Activated CD4-positive, alpha-beta T cell treated with anti-CD3 and anti-CD28 coated beads, Interleukin-2, amount 10 ng/mL, durations not matched to agents 24 days and 14 days (primary cell): ENCODE measurements at regions not wholly inside any gene's neighbourhood (a gene's known extent, or its start where the extent isn't known, plus 50 kb on each side); places are given as distances from the start of the nearest gene placed in this dataset.
A peak's percentile ranks its signal among the peaks of the same experiment; 100 is the strongest.

Experiments
- DNase-seq: peaks from one replicate; pipeline ENCODE4 v3.0.0; 2022
- H3K27ac Mint-ChIP-seq: one replicate; pipeline ENCODE4 v1.8.0; 2022; ENCODE audit warnings: mild to moderate bottlenecking, mixed read lengths
- H3K27me3 Mint-ChIP-seq: one replicate; pipeline ENCODE4 v1.8.0; 2022; ENCODE audit warnings: mixed read lengths
- H3K36me3 Mint-ChIP-seq: one replicate; pipeline ENCODE4 v1.8.0; 2022; ENCODE audit warnings: low read depth, mild to moderate bottlenecking, mixed read lengths
- H3K4me1 Mint-ChIP-seq: one replicate; pipeline ENCODE4 v1.8.0; 2021; ENCODE audit warnings: mixed read lengths
- H3K4me3 Mint-ChIP-seq: one replicate; pipeline ENCODE4 v1.8.0; 2022; ENCODE audit warnings: mild to moderate bottlenecking, moderate library complexity, mixed read lengths
- H3K9me3 Mint-ChIP-seq: one replicate; pipeline ENCODE4 v1.8.0; 2021; ENCODE audit warnings: mixed read lengths
- intact Hi-C: fragments of 100-400 bp; cut with micrococcal nuclease; formaldehyde crosslinking; loops from one replicate; pipeline ENCODE4 v1.15.1; 2023

DNA sequence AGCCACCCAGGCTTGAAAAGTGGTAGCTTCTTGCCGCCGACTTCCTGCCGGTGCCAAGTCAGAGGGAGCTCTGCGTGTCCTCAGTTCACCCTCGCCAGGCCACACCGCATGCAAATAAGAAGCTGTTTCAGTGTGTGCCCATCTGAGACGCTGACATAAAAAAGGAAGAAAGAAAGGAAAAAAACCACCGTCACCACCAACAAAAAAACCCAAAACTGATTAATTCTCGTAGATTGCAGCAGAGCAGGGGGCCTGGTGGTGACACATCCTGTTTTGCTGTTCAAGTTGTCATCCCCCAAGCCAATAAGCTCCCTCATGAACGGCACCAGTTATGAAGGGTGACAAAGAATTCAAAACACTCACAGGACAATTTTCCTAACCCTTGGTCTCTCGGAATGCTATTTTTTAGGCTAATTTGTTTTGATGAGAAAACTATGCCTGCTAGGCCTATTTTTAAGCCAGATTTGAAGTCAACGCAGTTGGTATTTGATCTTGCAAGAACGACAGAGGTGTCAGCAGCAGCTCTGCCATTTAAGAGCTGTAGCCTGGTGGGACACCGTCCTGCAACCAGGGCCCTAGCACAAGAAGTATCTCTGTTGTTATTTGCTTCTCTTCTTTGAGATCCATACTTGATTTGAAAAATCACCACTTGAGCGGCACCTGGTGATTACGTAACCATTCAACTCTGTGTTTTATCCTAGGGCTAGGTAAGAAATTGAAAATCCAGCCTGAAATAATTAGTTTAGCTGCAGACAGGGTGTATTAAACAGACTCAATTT lies 145.6 kb downstream of the PFKFB3 start:
- Mint-ChIP-seq H3K9me3 (peaks cover 15% of the 10 kb centered on the region), H3K27ac (peak overlapping the region; percentile 92), H3K36me3 (peaks cover 13% of the 10 kb centered on the region), H3K4me3 (peak overlapping the region; percentile 78), H3K27me3 (no peaks in the 10 kb centered on the region), H3K4me1 (peaks cover 46% of the 10 kb centered on the region)
- peak; percentile 91 for DNase-seq
- intact Hi-C loops, result loop anchor here (1.0 kb wide), 6 partner anchors 53 to 218 kb away; partner anchors contain the start of gene PFKFB3

DNA sequence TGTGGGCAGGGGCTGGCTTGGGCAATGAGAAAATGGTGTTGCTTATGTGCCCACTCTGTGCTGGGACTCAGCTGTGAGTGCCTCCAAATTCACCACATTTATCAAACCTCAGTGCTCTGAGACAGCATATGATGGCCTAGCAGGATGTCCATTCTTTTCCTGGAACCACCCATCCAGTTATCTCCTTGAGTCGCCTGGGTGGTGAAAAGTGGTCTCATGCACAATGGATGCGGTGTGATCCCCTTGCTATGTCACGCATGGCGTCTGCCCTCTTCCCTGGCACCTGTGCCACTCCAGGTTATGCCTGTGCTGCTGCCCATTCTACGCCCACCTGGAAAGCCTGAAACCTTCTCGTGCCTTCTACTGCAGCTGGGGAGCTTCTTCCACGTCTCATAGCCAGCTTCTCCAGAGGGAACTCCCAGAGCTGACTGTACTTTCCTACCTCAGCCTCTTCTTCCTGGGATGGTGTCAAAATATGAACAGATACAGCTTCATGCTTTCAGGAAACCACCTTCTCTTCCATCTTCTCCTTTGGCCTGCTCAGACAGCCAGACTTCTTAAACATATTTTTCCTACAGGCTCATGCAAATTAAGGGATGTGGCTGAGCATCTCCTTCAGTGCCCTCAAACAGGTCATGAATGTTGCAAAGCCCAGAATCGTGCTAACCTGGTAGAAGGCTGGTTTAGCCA lies 147.3 kb downstream of the PFKFB3 start:
- DNase-seq, result no peak
- Mint-ChIP-seq H3K4me1 (peaks cover 45% of the 10 kb centered on the region), H3K9me3 (peaks cover 12% of the 10 kb centered on the region), H3K27me3 (no peaks in the 10 kb centered on the region), H3K4me3 (peak overlapping the region; percentile 20), H3K36me3 (peaks cover 18% of the 10 kb centered on the region), H3K27ac (peak overlapping the region; percentile 68)
- intact Hi-C loops, result no loop called here

DNA sequence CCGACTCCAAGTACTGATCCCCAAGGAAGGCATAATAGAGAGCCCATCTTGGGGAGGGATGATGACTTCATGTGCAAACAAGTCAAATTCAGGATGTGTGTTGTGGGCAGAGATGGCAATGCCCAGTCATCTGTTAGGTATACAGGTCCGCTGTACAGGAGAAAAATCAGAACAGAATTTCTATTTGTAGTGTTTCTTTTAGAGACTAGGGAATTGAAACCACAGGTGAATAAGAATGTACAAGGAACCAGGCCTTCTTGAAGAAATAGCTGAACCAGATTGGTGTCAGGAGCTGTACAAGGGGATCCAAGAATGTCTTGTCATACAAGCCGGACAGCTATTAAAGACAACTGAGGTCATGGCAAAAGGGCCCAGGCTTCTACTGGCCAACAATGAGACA lies 147.9 kb downstream of the PFKFB3 start:
- intact Hi-C loops, result no loop called here
- peaks cover 41% of the 10 kb centered on the region for H3K4me1 Mint-ChIP-seq
- no peaks in the 10 kb centered on the region for H3K27me3 Mint-ChIP-seq
- H3K27ac Mint-ChIP-seq, result peak overlapping the region; percentile 68
- H3K4me3 Mint-ChIP-seq, result no peak overlapping the region
- no peak for DNase-seq
- peaks cover 7% of the 10 kb centered on the region for H3K9me3 Mint-ChIP-seq
- H3K36me3 Mint-ChIP-seq, result peaks cover 18% of the 10 kb centered on the region

DNA sequence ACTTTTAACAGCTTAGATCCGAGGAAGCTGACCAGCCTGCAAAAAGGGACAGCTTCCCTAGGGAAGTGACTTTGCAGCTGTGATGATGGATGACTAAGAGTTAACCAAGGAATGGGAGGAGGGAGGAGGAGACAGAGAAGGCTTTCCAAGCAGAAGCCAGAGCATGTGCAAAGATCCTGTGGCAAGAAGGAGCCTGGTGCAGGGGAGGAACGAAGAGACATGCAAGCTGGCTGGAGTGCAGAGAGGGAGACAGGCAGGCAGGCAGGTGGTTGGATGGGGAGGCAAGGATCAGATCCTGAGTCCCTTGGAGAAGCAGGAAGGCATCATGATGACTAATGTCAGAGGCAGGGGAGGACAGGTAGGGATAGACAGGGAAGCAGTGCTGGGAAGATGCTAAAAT lies 148.8 kb downstream of the PFKFB3 start:
- DNase-seq, result no peak
- Mint-ChIP-seq H3K36me3 (peaks cover 19% of the 10 kb centered on the region), H3K27me3 (no peaks in the 10 kb centered on the region), H3K9me3 (peaks cover 9% of the 10 kb centered on the region), H3K4me3 (no peak overlapping the region), H3K4me1 (peaks cover 35% of the 10 kb centered on the region), H3K27ac (no peak overlapping the region)
- intact Hi-C loops, result no loop called here

DNA sequence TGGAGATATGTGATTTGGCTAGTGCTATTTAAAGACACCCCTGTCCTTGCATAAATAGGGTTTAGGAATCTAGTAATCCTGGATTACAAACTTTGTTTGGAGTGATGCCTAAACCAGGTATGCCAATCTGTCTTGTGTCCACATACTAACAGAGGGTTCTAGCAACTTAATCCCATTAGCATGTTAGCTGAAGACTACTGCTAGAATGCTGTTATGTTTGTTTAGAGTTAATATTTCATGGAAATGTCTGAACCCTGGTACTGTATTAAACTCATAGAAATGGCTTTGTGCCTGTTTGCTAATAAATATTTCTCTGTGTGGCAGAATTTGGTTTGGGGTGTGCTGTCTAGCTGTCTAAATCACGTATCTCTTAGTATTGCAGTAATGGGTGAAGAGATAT lies 150.8 kb downstream of the PFKFB3 start:
- Mint-ChIP-seq H3K27me3 (no peaks in the 10 kb centered on the region), H3K4me1 (peaks cover 15% of the 10 kb centered on the region), H3K9me3 (peaks cover 18% of the 10 kb centered on the region), H3K4me3 (no peak overlapping the region), H3K27ac (no peak overlapping the region), H3K36me3 (peaks cover 28% of the 10 kb centered on the region)
- DNase-seq, result no peak
- intact Hi-C loops, result no loop called here

DNA sequence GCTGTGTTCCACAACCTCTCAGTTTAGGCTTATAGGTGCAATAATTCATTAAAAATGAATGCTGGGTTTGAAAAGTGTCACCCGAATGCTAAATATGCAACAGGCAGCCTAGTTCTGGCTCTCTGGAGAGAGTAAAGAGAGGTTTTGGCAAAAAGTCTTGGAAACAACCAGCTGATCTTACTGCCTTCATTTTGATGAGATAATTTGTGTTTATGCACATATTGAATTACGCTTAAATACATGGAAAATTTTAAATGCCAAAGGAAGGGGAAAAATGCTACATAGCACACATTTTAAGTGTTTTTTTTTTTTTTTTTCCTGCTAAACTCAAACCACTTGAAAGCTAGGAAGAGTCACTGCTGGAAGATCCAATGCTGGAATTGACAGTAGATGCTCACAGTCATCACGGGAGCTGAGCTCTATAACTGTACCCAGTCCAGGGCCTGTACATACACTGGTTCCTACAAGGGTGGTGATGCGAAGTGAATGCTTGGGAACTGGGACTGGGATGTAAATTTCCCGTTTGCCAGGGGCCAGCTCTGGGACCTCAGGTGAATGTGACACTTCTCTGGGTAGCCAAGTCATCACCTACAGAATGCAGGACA lies 151.5 kb downstream of the PFKFB3 start:
- Mint-ChIP-seq H3K4me3 (no peak overlapping the region), H3K27me3 (no peaks in the 10 kb centered on the region), H3K27ac (no peak overlapping the region), H3K4me1 (peaks cover 13% of the 10 kb centered on the region), H3K36me3 (peaks cover 34% of the 10 kb centered on the region), H3K9me3 (peaks cover 23% of the 10 kb centered on the region)
- intact Hi-C loops, result no loop called here
- DNase-seq, result no peak

DNA sequence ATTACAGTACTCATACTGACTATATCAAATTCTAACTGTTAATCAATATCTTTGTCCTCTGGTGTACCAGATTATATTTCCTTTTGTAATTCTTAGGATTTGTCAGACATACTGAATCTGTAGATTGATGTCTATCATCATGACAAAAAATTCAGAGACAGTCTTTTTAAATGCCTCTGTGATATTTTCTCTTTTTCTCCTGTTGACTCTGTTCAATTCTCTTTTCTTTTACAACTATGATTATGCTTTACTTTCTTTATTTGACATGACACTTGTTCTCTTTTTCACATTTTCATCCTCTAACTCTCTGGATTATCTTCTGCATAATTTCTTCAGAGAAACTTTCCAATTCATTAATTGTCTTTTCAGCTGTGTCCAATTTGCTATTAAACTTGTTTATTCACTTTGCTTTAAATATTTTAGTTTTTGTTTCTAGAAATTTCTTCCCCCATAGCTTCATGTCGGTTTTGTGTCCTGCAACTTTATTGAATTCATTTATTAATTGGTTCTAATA lies 153.6 kb downstream of the PFKFB3 start:
- intact Hi-C loops, result no loop called here
- H3K4me3 Mint-ChIP-seq, result no peak overlapping the region
- no peaks in the 10 kb centered on the region for H3K4me1 Mint-ChIP-seq
- DNase-seq, result no peak
- peak overlapping the region; percentile 21 for H3K27ac Mint-ChIP-seq
- H3K9me3 Mint-ChIP-seq, result peaks cover 30% of the 10 kb centered on the region
- H3K36me3 Mint-ChIP-seq, result peaks cover 35% of the 10 kb centered on the region
- H3K27me3 Mint-ChIP-seq, result no peaks in the 10 kb centered on the region

DNA sequence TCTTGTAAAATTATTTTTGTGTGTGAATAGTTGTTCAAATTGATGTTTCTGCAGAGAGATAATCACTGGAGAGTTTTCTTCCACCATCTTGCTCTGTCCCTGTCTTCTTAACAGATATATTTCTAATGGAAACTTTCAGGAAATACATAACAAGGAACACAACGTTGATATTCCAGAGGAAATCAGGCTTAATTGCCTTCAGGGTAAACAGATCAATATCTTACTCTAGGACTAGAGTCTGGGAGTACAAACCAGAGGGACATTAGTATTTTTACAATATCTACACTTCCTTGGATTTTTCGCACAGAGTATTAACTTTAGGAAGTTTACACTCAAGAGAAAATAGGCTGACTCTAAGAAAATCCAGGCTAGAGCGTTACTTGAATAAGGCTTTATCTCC lies 159.1 kb downstream of the PFKFB3 start:
- Mint-ChIP-seq H3K27ac (no peak overlapping the region), H3K4me1 (no peaks in the 10 kb centered on the region), H3K36me3 (peaks cover 31% of the 10 kb centered on the region), H3K9me3 (peaks cover 44% of the 10 kb centered on the region), H3K27me3 (no peaks in the 10 kb centered on the region), H3K4me3 (no peak overlapping the region)
- DNase-seq, result no peak
- intact Hi-C loops, result no loop called here

DNA sequence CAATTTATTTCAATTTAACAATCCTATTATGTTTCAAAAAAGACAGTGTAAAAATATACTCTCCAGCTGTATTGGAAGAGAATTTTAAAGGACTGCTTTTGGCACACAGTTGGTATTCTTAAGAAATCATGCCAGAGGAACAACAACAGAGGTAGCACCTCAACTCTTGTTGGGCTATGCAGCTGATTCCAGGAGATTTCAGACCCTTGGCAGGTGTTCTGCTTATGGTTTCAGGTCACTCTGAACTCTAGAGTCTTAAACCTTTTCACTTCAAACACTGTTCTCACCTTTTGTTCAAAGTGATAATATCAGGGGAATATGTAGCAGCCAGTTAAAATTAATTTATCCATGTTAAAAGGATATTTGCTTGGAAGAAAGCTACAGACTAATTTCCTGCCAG lies 160.1 kb downstream of the PFKFB3 start:
- Mint-ChIP-seq H3K4me3 (no peak overlapping the region), H3K36me3 (peaks cover 29% of the 10 kb centered on the region), H3K9me3 (peaks cover 42% of the 10 kb centered on the region), H3K27ac (no peak overlapping the region), H3K27me3 (no peaks in the 10 kb centered on the region), H3K4me1 (no peaks in the 10 kb centered on the region)
- DNase-seq, result peak; percentile 27
- intact Hi-C loops, result no loop called here

DNA sequence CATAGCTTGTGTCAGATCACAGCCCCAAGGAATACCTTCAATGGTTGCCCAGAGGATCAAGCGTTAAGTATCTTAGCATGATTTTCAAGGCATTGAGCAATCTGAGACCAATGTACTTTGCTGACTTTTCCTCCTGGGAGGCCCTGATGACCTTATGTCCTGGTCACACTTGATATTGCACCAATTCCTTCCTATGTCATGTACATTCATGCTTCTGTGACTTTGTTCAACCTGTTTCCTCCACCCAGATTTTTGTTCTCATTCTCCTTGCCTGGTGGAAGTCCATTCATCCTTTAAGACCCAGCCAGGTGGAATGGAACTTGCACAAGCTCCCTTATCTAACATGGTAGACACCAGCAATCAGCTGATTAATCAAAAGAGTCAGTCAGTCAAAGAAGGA lies 160.8 kb downstream of the PFKFB3 start:
- no peaks in the 10 kb centered on the region for H3K27me3 Mint-ChIP-seq
- H3K27ac Mint-ChIP-seq, result no peak overlapping the region
- no peak for DNase-seq
- peaks cover 25% of the 10 kb centered on the region for H3K36me3 Mint-ChIP-seq
- no peaks in the 10 kb centered on the region for H3K4me1 Mint-ChIP-seq
- intact Hi-C loops, result no loop called here
- H3K9me3 Mint-ChIP-seq, result peaks cover 40% of the 10 kb centered on the region
- H3K4me3 Mint-ChIP-seq, result no peak overlapping the region

DNA sequence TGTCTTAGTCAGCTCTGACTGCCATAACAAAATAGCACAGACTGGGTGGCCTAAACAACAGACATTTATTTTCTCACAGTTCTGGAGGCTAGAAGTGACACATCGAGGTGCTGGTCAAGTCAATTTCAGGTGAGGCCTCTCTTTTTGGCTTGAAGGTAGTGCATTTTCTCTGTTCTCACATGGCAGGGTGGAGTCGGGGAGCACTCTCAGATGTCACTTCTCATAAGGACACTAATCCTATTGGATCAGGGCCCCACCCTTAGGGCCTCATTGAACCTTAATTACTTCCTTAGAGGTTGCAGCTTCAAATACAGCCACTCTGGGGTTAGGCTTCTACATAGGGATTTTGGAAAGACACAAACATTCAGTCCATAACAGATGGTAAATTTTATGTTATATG lies 161.6 kb downstream of the PFKFB3 start:
- Mint-ChIP-seq H3K4me1 (no peaks in the 10 kb centered on the region), H3K9me3 (peaks cover 34% of the 10 kb centered on the region), H3K27ac (no peak overlapping the region), H3K36me3 (peaks cover 19% of the 10 kb centered on the region), H3K27me3 (no peaks in the 10 kb centered on the region), H3K4me3 (no peak overlapping the region)
- intact Hi-C loops, result no loop called here
- DNase-seq, result peak; percentile 45

DNA sequence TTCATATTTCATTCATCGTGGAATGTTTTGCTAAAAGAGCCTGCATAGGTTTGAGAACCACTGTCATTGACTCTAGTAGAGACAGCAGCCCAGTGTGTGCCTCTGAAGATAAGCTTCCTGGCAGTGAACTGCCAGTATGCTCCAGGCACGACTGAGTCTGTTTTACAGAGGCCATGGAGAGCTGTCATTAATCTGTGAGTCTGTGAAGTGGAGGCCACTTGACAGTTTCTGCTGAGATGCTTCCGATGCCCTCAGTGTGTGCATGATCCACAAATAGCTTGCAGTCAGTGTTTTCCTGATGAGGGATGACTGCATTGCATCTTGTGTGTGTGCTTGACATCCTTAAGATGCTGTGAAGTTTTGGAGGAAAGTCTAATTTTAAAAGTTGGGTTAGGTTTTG lies 162.2 kb downstream of the PFKFB3 start:
- Mint-ChIP-seq H3K36me3 (peaks cover 19% of the 10 kb centered on the region), H3K4me3 (no peak overlapping the region), H3K27ac (no peak overlapping the region), H3K4me1 (no peaks in the 10 kb centered on the region), H3K9me3 (peaks cover 31% of the 10 kb centered on the region), H3K27me3 (no peaks in the 10 kb centered on the region)
- intact Hi-C loops, result no loop called here
- DNase-seq, result no peak

DNA sequence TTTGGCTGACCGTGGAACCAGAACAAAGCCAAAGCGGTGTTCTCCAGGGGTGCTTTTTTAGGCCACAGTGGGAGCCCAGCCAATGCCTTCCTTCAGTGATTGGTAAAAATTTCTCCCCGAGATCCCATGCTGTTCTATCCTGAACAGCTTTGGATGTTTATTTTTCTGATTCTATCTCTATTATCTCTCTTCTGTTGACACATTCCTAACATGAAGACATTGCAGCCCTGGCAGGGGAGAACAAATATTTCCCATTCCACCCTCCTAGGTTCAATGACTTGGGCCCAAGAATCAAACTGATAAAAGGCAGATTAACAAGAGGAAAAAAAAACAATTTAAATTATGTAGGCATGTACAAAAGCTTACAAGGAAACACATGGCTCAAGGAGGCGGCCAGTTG lies 162.7 kb downstream of the PFKFB3 start:
- no peaks in the 10 kb centered on the region for H3K27me3 Mint-ChIP-seq
- H3K27ac Mint-ChIP-seq, result no peak overlapping the region
- intact Hi-C loops, result no loop called here
- no peaks in the 10 kb centered on the region for H3K4me1 Mint-ChIP-seq
- peaks cover 30% of the 10 kb centered on the region for H3K9me3 Mint-ChIP-seq
- H3K4me3 Mint-ChIP-seq, result no peak overlapping the region
- peaks cover 16% of the 10 kb centered on the region for H3K36me3 Mint-ChIP-seq
- no peak for DNase-seq
